LNCaP clone FGC (cell line): ENCODE measurements at regions not wholly inside any gene's neighbourhood (a gene's known extent, or its start where the extent isn't known, plus 50 kb on each side); places are given as distances from the start of the nearest gene placed in this dataset.

Experiments used
- DNase-seq: peaks from one replicate; pipeline ENCODE4 v3.0.0-alpha.2; 2011; ENCODE audit warnings: low read depth
- H3K4me3 ChIP-seq: 2 replicates; pipeline ENCODE4 v1.5.1; 2011; ENCODE audit warnings: mild to moderate bottlenecking, low read depth, low read length, control low read depth
- CTCF ChIP-seq: IDR thresholded peaks from 2 replicates; pipeline ENCODE4 v1.5.1; 2012; ENCODE audit warnings: mild to moderate bottlenecking; ENCODE audit not compliant: control insufficient read depth, insufficient read depth; ENCODE audit errors: extremely low read depth

DNA sequence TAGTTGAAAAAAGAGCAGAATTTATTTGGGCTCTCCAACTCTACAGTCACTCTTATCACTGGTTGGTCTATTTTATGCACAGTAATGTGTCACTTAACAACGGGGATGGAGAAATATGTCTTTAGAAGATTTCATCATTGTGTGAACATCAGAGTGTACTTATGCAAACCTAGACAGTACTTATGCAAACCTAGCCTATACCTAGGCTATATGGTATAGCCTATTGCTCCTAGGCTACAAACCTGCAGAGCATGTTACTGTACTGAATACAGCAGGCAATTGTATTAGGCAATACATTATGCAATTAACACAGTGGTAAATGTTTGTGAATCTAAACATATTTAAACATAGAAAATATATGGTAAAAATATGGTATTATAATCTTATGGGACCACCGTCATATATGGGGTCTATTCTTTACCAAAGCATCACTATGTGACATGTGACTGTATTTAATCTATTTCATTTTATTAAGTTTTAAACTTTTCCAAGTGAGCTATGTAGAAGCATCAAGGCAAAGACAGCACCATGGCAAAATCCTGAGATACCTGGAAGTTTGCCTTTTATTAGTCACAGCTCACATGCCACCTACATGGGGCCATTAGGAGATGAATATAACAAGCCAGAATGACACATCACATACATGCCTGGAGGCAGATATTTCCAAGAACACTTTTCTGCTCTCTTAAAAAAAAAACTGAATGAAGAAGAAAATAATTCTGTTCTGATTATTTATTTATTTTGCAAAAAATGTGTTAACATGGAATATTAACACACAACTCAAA is 537.4 kb downstream of the TUSC7 start:
- H3K4me3 ChIP-seq: no peak overlapping the region
- no peak for DNase-seq
- no peak for TF ChIP-seq CTCF

DNA sequence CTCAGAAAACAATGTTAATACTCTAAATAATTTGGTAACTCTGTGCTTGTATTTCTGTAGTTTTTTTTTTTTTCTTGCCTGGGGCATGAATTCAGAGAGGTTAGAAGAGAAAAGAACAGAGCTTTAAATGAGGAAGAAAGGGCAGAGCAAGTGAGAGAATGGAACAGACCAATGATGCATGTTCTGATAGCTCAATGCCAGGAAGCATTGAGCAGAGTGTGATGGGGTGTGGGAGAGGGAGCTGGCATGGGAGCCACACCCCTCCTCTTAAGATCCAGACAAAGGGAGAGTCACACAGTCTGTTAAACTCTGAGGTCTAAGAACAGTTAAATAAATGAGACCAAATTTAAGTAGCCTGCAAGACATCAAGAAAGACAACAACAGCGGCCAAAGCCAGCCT is 538.6 kb downstream of the TUSC7 start:
- no peak for DNase-seq
- no peak overlapping the region for H3K4me3 ChIP-seq
- no peak for TF ChIP-seq CTCF

DNA sequence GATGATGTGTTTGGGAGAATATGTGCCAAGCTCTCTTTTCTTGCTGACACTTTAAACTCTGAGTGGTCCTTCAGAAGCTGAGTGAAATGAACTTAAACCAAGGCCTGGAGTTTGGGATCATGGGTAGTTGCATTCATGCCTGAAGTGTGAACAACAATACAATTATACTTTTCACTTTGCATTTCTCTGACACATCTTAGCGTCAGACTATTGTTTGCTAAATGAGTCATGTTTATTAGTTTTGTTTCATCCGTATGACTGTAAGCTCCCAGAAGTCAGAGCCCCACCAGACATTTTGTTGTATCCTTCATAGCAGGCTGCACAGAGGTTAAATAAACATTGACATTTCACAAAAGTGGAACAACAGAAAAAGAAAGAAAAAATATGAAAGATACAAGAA is 542.6 kb downstream of the TUSC7 start:
- DNase-seq: no peak
- no peak for TF ChIP-seq CTCF
- H3K4me3 ChIP-seq: no peak overlapping the region

DNA sequence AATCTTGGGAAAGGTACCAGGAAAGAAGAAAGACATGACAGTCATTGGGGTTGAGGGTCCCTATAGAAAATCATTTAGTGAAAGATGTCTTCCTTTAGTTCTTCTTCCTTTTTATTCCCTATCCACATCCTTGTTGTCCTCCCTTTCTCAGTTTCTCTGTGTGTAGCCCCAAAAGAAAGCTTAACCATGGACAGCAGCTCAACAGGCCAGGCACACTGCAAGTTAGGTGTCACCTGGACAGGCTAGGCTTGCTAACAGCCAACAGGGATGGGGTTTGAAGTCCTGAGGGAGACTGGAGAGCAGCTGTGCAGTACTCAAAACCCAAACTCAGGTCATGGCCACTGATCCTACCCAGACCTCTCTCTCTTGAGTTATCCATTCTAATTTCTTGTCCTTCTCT is 543.1 kb downstream of the TUSC7 start:
- no peak for TF ChIP-seq CTCF

GRCh38 chr3:117253636-117254035 is 544.1 kb downstream of the TUSC7 start:
- no peak overlapping the region for H3K4me3 ChIP-seq
- TF ChIP-seq CTCF: no peak
- no peak for DNase-seq

More for the DNA sequence above, 543.1 kb downstream of the TUSC7 start:
- no peak overlapping the region for H3K4me3 ChIP-seq
- no peak for DNase-seq

- TF ChIP-seq CTCF: no peak
- no peak overlapping the region for H3K4me3 ChIP-seq
- no peak for DNase-seq
Measured at GRCh38 chr3:117254985-117255384, 545.4 kb downstream of the TUSC7 start.

- TF ChIP-seq CTCF: no peak
Measured at GRCh38 chr3:117255736-117256135, 546.2 kb downstream of the TUSC7 start.

More at GRCh38 chr3:117255736-117256135, 546.2 kb downstream of the TUSC7 start:
- no peak for DNase-seq
- H3K4me3 ChIP-seq: no peak overlapping the region
